MM.1S (cell line): ENCODE measurements at regions not wholly inside any gene's neighbourhood (a gene's known extent, or its start where the extent isn't known, plus 50 kb on each side); places are given as distances from the start of the nearest gene placed in this dataset.

Experiments used
- DNase-seq: peaks from one replicate; pipeline ENCODE4 v3.0.0-alpha.2; 2015
- H2AFZ ChIP-seq: fragments of 300-600 bp; sonication (generic); 2 replicates; pipeline ENCODE4 v1.6.0; 2016; ENCODE audit warnings: antibody characterized with exemption, low read length
- H3F3A ChIP-seq: fragments of 300-600 bp; sonication (generic); 2 replicates; pipeline ENCODE4 v1.6.1; 2016; ENCODE audit warnings: mild to moderate bottlenecking, antibody characterized with exemption, low read length, moderate library complexity, mixed read lengths; ENCODE audit not compliant: insufficient read depth
- H3K27ac ChIP-seq: fragments of 300-600 bp; sonication (generic); 2 replicates; pipeline ENCODE4 v1.5.1; 2016; ENCODE audit warnings: mild to moderate bottlenecking, low read length
- H3K27me3 ChIP-seq: fragments of 300-600 bp; sonication (generic); replicated peaks from 2 replicates; pipeline ENCODE4 v1.6.0; 2016; ENCODE audit warnings: low read length; ENCODE audit not compliant: insufficient read depth
- H3K36me3 ChIP-seq: fragments of 300-600 bp; sonication (generic); replicated peaks from 2 replicates; pipeline ENCODE4 v1.6.1; 2016; ENCODE audit warnings: mild to moderate bottlenecking, low read length, mixed read lengths; ENCODE audit not compliant: insufficient read depth
- H3K4me1 ChIP-seq: fragments of 300-600 bp; sonication (generic); 2 replicates; pipeline ENCODE4 v1.6.1; 2016; ENCODE audit warnings: low read length, mixed read lengths
- H3K4me2 ChIP-seq: fragments of 300-600 bp; sonication (generic); 2 replicates; pipeline ENCODE4 v1.6.0; 2016; ENCODE audit warnings: low read depth, low read length
- H3K4me3 ChIP-seq: fragments of 300-600 bp; sonication (generic); 2 replicates; pipeline ENCODE4 v1.5.1; 2016; ENCODE audit warnings: low read length, mixed read lengths
- H3K79me2 ChIP-seq: fragments of 300-600 bp; sonication (generic); 2 replicates; pipeline ENCODE4 v1.6.1; 2016; ENCODE audit warnings: mixed run types, low read length, mixed read lengths
- H3K9ac ChIP-seq: fragments of 300-600 bp; sonication (generic); 2 replicates; pipeline ENCODE4 v1.6.1; 2016; ENCODE audit warnings: low read length, mixed read lengths
- H3K9me2 ChIP-seq: fragments of 300-600 bp; sonication (generic); replicated peaks from 2 replicates; pipeline ENCODE4 v1.6.1; 2016; ENCODE audit warnings: mild to moderate bottlenecking, low read length, mixed read lengths; ENCODE audit not compliant: insufficient read depth
- H3K9me3 ChIP-seq: fragments of 300-600 bp; sonication (generic); replicated peaks from 2 replicates; pipeline ENCODE4 v1.6.1; 2016; ENCODE audit warnings: mild to moderate bottlenecking, low read length, mixed read lengths; ENCODE audit not compliant: insufficient read depth
- H4K20me1 ChIP-seq: fragments of 300-600 bp; sonication (generic); 2 replicates; pipeline ENCODE4 v1.6.1; 2016; ENCODE audit warnings: mild to moderate bottlenecking, low read length, moderate library complexity, mixed read lengths; ENCODE audit not compliant: insufficient read depth
- CTCF ChIP-seq: fragments of 300-600 bp; sonication (generic); IDR thresholded peaks from 2 replicates; pipeline ENCODE4 v1.5.1; 2016; ENCODE audit warnings: antibody characterized with exemption, low read length, mixed read lengths
- EZH2 ChIP-seq: fragments of 300-600 bp; sonication (generic); optimal IDR thresholded peaks from 2 replicates; pipeline ENCODE3; 2017; ENCODE audit warnings: low read depth, mild to moderate bottlenecking, antibody characterized with exemption, low read length, mixed read lengths
- EZH2phosphoT487 ChIP-seq: fragments of 300-600 bp; sonication (generic); IDR thresholded peaks from 2 replicates; pipeline ENCODE4 v1.6.1; 2018; ENCODE audit warnings: antibody characterized with exemption, low read length

- no peak overlapping the region for H3K4me2 ChIP-seq
- DNase-seq = no peak
- H3K36me3 ChIP-seq = no peaks in the 10 kb centered on the region
- no peaks in the 10 kb centered on the region for H3F3A ChIP-seq
- H3K27ac ChIP-seq = no peak overlapping the region
- H3K4me3 ChIP-seq = no peak overlapping the region
- H4K20me1 ChIP-seq = no peaks in the 10 kb centered on the region; the same call in 1 of the 2 replicates
- H3K79me2 ChIP-seq = no peaks in the 10 kb centered on the region
- no peak for TF ChIP-seq EZH2
- TF ChIP-seq EZH2phosphoT487 = no peak
- TF ChIP-seq CTCF = no peak
- no peak overlapping the region for H2AFZ ChIP-seq
- H3K9me2 ChIP-seq = no peaks in the 10 kb centered on the region
- no peak overlapping the region for H3K9ac ChIP-seq
- H3K9me3 ChIP-seq = no peaks in the 10 kb centered on the region
- H3K27me3 ChIP-seq = no peaks in the 10 kb centered on the region
- no peaks in the 10 kb centered on the region for H3K4me1 ChIP-seq
Measured at GRCh38 chr5:60334281-60334713, 365.7 kb downstream of the DEPDC1B start.

- Histone ChIP-seq H3K27me3 (no peaks in the 10 kb centered on the region), H4K20me1 (no peaks in the 10 kb centered on the region; the same call in 1 of the 2 replicates), H3K4me2 (no peak overlapping the region), H3K79me2 (no peaks in the 10 kb centered on the region), H3K9me3 (no peaks in the 10 kb centered on the region), H3K9ac (no peak overlapping the region), H3K9me2 (no peaks in the 10 kb centered on the region), H3K36me3 (no peaks in the 10 kb centered on the region), H2AFZ (no peak overlapping the region), H3K4me1 (no peaks in the 10 kb centered on the region), H3K27ac (no peak overlapping the region), H3F3A (no peaks in the 10 kb centered on the region), H3K4me3 (no peak overlapping the region)
- TF ChIP-seq EZH2phosphoT487 (no peak), EZH2 (no peak), CTCF (no peak)
- DNase-seq = no peak
Measured at GRCh38 chr5:60333005-60333571, 366.9 kb downstream of the DEPDC1B start.

- Histone ChIP-seq H3K79me2 (no peaks in the 10 kb centered on the region), H2AFZ (no peak overlapping the region), H3K9me2 (no peaks in the 10 kb centered on the region), H3K4me3 (no peak overlapping the region), H3K27me3 (no peaks in the 10 kb centered on the region), H3F3A (no peaks in the 10 kb centered on the region), H3K27ac (no peak overlapping the region), H3K4me1 (no peaks in the 10 kb centered on the region), H3K9ac (no peak overlapping the region), H3K9me3 (no peaks in the 10 kb centered on the region), H3K4me2 (no peak overlapping the region), H3K36me3 (no peaks in the 10 kb centered on the region), H4K20me1 (no peaks in the 10 kb centered on the region; the same call in 1 of the 2 replicates)
- no peak for TF ChIP-seq EZH2
- TF ChIP-seq CTCF = no peak
- TF ChIP-seq EZH2phosphoT487 = no peak
- DNase-seq = no peak
Measured at GRCh38 chr5:60332244-60333004, 367.5 kb downstream of the DEPDC1B start.
